Loucy (cell line): ENCODE measurements at regions not wholly inside any gene's neighbourhood (a gene's known extent, or its start where the extent isn't known, plus 50 kb on each side); places are given as distances from the start of the nearest gene placed in this dataset.

Experiments used
- CTCF ChIP-seq: fragments of 200-600 bp; sonication (generic); conservative IDR thresholded peaks from 2 replicates; pipeline ENCODE4 v1.5.1; 2014; ENCODE audit warnings: mild to moderate bottlenecking, antibody characterized with exemption, low read length
- EZH2phosphoT487 ChIP-seq: fragments of 200-600 bp; IDR thresholded peaks from 2 replicates; pipeline ENCODE4 v1.6.1; 2018; ENCODE audit warnings: antibody characterized with exemption, mild to moderate bottlenecking, moderate library complexity, borderline replicate concordance

- TF ChIP-seq CTCF = no peak
- no peak for TF ChIP-seq EZH2phosphoT487
Measured at GRCh38 chr3:74534611-74535010, 79.8 kb downstream of the CNTN3 start.
